H1 (cell line): ENCODE measurements at regions not wholly inside any gene's neighbourhood (a gene's known extent, or its start where the extent isn't known, plus 50 kb on each side); places are given as distances from the start of the nearest gene placed in this dataset.

Experiments used
- RNF2 ChIP-seq: fragments of 200-900, 300-1000 bp; sonication (generic); IDR thresholded peaks from 2 replicates; pipeline ENCODE4 v1.7.1; 2016; ENCODE audit warnings: borderline replicate concordance, low read depth, mild to moderate bottlenecking, antibody characterized with exemption, low read length; ENCODE audit not compliant: poor library complexity, severe bottlenecking; ENCODE audit errors: missing control alignments
- TF ChIP-seq, protein P1 (sequence below): IDR thresholded peaks from 2 replicates; pipeline ENCODE4 v1.6.1; 2011; ENCODE audit warnings: low read length, improper control_type of control experiment

GRCh38 chr11:90803366-90803765 is 580.5 kb upstream of the CHORDC1 start (continued):
- TF ChIP-seq, protein P1, sequence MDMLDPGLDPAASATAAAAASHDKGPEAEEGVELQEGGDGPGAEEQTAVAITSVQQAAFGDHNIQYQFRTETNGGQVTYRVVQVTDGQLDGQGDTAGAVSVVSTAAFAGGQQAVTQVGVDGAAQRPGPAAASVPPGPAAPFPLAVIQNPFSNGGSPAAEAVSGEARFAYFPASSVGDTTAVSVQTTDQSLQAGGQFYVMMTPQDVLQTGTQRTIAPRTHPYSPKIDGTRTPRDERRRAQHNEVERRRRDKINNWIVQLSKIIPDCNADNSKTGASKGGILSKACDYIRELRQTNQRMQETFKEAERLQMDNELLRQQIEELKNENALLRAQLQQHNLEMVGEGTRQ = no peak
- TF ChIP-seq RNF2 = no peak
